Tibial nerve (tissue), 4 donors: ENCODE measurements at regions not wholly inside any gene's neighbourhood (a gene's known extent, or its start where the extent isn't known, plus 50 kb on each side); places are given as distances from the start of the nearest gene placed in this dataset.

ENCODE experiments used
- DNase-seq, 2 donors: peaks; one replicate each; pipeline ENCODE4 v3.0.0-alpha.2; 2019; ENCODE audit warnings: low spot score in 2 of 2
- H3K27ac ChIP-seq, 4 donors: fragments of 200-600 bp; sonication (generic) in 3 of 4; one replicate each; pipeline ENCODE4 v1.5.1; 2017 to 2019; ENCODE audit warnings: mild to moderate bottlenecking in 1 of 4
- H3K27me3 ChIP-seq, 2 donors: fragments of 200-600 bp; sonication (generic) in 1 of 2; one replicate each; pipeline versions ENCODE4 v1.5.1 to v1.6.0; 2017 to 2019
- H3K36me3 ChIP-seq, 3 donors: fragments of 200-600 bp; sonication (generic); one replicate each; pipeline ENCODE4 v1.5.1; 2018 to 2019
- H3K4me1 ChIP-seq, 4 donors: fragments of 200-600 bp; sonication (generic) in 3 of 4; one replicate each; pipeline ENCODE4 v1.5.1; 2017 to 2019
- H3K4me3 ChIP-seq, 4 donors: fragments of 200-600 bp; sonication (generic) in 3 of 4; one replicate each; pipeline ENCODE4 v1.5.1; 2017 to 2019; ENCODE audit warnings: mild to moderate bottlenecking in 1 of 4, moderate library complexity in 1 of 4
- H3K9me3 ChIP-seq, 4 donors: fragments of 200-600 bp; sonication (generic) in 3 of 4; one replicate each; pipeline ENCODE4 v1.5.1; 2017 to 2019
- CTCF ChIP-seq, 5 experiments: fragments of 200-600 bp in 3 of 5; fragments of 450-650 bp in 2 of 5; sonication (generic) in 3 of 5; IDR thresholded peaks; one replicate each; pipeline ENCODE4 v1.5.1; 2016 to 2019; ENCODE audit warnings: antibody characterized with exemption in 5 of 5, mild to moderate bottlenecking in 3 of 5, moderate library complexity in 2 of 5
- EP300 ChIP-seq, 2 donors: sonication (generic); formaldehyde crosslinking; IDR thresholded peaks; one replicate each; pipeline ENCODE4 v1.6.1; 2017; ENCODE audit warnings: antibody characterized with exemption in 2 of 2, mild to moderate bottlenecking in 1 of 2
- POLR2A ChIP-seq, 2 donors: fragments of 450-650 bp; IDR thresholded peaks; one replicate each; pipeline ENCODE4 v1.6.1; 2017; ENCODE audit warnings: antibody characterized with exemption in 2 of 2, mild to moderate bottlenecking in 2 of 2, moderate library complexity in 2 of 2
- WGBS, 2 donors: methylation state at CpG; one replicate each; pipeline ENCODE4 v1.1.5; 2018; 5-methylcytosine and 5-hydroxymethylcytosine counted together

DNA sequence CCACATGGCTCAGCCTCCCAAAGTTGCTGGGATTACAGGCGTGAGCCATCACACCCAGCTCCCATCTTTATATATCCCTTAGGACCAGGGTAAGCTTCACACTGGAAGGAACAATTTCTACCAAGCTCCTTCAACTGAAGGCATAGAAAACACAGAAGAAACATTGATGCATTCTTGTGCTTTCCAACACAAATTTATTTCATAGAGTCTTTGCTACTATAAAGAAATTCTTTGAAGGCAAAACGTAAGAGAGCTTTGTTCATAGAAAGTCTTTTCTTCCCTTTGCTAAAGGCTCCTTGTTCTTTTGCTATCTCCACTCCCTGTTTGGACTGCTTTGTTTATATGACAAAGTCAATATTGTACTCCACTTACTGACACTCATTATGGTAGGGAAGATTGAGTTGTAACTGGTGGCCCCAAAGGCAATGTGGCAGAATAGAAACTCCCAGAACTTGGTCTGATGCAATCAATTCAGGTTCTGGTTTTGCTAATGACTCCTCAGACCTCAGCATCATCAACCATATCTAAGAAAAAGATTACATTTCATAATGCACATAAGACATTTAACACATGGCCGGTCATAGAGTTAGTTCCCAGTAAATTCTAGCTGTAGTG is 97.4 kb upstream of the CLINT1 start:
- Histone ChIP-seq H3K4me1 (no peaks in the 10 kb centered on the region), H3K27ac (no peak overlapping the region), H3K9me3 (peaks cover 0 to 3% (median 0%) of the 10 kb centered on the region in 4 donors), H3K27me3 (no peaks in the 10 kb centered on the region), H3K4me3 (no peak overlapping the region), H3K36me3 (no peaks in the 10 kb centered on the region)
- no peak for DNase-seq
- WGBS, 2 donors: 27 to 37% methylated on average over 3 of the region's 3 CpGs
- TF ChIP-seq EP300 (IDR thresholded peaks at IDR 0.05): peak in 1 of 2 donors; percentile 10
- no peak for TF ChIP-seq CTCF (IDR thresholded peaks at IDR 0.05)

GRCh38 chr5:157955541-157956172 is 96.7 kb upstream of the CLINT1 start:
- Histone ChIP-seq H3K27ac (no peak overlapping the region), H3K9me3 (peaks cover 0 to 3% (median 0%) of the 10 kb centered on the region in 4 donors), H3K27me3 (no peaks in the 10 kb centered on the region), H3K4me3 (no peak overlapping the region), H3K4me1 (no peaks in the 10 kb centered on the region), H3K36me3 (no peaks in the 10 kb centered on the region)
- TF ChIP-seq CTCF (IDR thresholded peaks at IDR 0.05): no peak
- TF ChIP-seq POLR2A (IDR thresholded peaks at IDR 0.05): no peak
- WGBS, 2 donors: 86 to 88% methylated on average over 6 of the region's 6 CpGs
- no peak for DNase-seq

DNA sequence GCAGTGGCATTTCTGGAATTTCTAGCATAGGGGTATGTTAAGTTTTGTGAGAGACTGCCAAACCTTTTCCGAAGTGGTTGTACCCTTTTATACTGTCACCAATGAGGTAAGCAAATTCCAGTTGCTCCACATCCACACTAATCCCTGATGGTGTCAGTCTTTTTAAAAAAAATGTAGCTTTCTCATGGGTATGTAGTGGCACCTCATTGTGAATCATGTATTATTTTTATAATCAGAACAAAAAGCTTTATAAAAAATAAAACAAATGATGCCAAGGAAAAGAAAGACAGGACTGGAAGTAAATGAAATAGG is 93.4 kb upstream of the CLINT1 start:
- WGBS, 2 donors: 92 to 94% methylated on average over 1 of the region's 1 CpG
- H3K36me3 ChIP-seq: no peaks in the 10 kb centered on the region
- H3K4me3 ChIP-seq: no peak overlapping the region
- H3K27me3 ChIP-seq: peaks cover 0 to 4% of the 10 kb centered on the region in 2 donors
- no peaks in the 10 kb centered on the region for H3K9me3 ChIP-seq
- TF ChIP-seq CTCF (IDR thresholded peaks at IDR 0.05) (no peak), POLR2A (IDR thresholded peaks at IDR 0.05) (no peak), EP300 (IDR thresholded peaks at IDR 0.05) (no peak)
- no peak overlapping the region for H3K27ac ChIP-seq
- DNase-seq: no peak
- peaks cover 0 to 8% (median 0%) of the 10 kb centered on the region in 4 donors for H3K4me1 ChIP-seq

GRCh38 chr5:157951673-157952373 is 92.9 kb upstream of the CLINT1 start:
- Histone ChIP-seq H3K27me3 (peaks cover 0 to 4% of the 10 kb centered on the region in 2 donors), H3K9me3 (no peaks in the 10 kb centered on the region), H3K4me1 (peaks cover 0 to 8% (median 0%) of the 10 kb centered on the region in 4 donors), H3K36me3 (no peaks in the 10 kb centered on the region), H3K27ac (no peak overlapping the region), H3K4me3 (no peak overlapping the region)
- TF ChIP-seq EP300 (IDR thresholded peaks at IDR 0.05) (no peak), POLR2A (IDR thresholded peaks at IDR 0.05) (no peak), CTCF (IDR thresholded peaks at IDR 0.05) (no peak)
- DNase-seq: no peak
- 57 to 64% methylated on average over 4 of the region's 4 CpGs for WGBS, 2 donors

DNA sequence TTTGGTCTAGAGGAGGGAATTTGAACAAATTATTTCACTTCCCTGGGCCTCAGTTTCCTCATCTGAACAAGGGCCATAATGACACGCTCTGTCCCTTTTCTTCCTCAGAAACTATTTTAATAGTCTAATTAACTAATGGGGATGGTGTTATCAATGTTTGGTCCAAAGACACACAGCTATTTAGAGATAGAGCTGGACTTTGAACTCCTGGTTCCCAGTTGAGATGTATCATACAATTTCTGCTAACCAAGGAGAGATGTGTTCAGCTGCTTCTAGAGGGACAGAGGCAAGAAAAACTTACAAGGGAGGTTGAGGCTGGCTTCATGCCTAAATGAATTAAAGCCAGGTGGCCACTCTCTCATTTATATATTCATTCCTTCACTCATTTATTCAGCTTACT is 90.6 kb upstream of the CLINT1 start:
- no peaks in the 10 kb centered on the region for H3K36me3 ChIP-seq
- WGBS, 2 donors: 96% methylated on average over 1 of the region's 1 CpG
- H3K9me3 ChIP-seq: no peaks in the 10 kb centered on the region
- peaks cover 0 to 4% of the 10 kb centered on the region in 2 donors for H3K27me3 ChIP-seq
- H3K4me1 ChIP-seq: peaks cover 0 to 8% (median 0%) of the 10 kb centered on the region in 4 donors
- TF ChIP-seq EP300 (IDR thresholded peaks at IDR 0.05) (no peak), POLR2A (IDR thresholded peaks at IDR 0.05) (no peak), CTCF (IDR thresholded peaks at IDR 0.05) (no peak)
- H3K27ac ChIP-seq: no peak overlapping the region
- no peak overlapping the region for H3K4me3 ChIP-seq
- no peak for DNase-seq
